HL-60 (cell line): ENCODE measurements at regions not wholly inside any gene's neighbourhood (a gene's known extent, or its start where the extent isn't known, plus 50 kb on each side); places are given as distances from the start of the nearest gene placed in this dataset.

Experiments
- DNase-seq, 2 experiments: peaks; one replicate each; pipeline ENCODE4 v3.0.0-alpha.2; 2010 to 2020; ENCODE audit warnings: low read depth in 1 of 2, low spot score in 1 of 2
- H3K27ac ChIP-seq: fragments of 250-450 bp; sonication (Bioruptor Pico); replicated peaks from 2 replicates; pipeline ENCODE4 v1.5.1; 2020; ENCODE audit warnings: mild to moderate bottlenecking, moderate library complexity
- H3K27me3 ChIP-seq: fragments of 250-450 bp; sonication (Bioruptor Pico); 2 replicates; pipeline ENCODE4 v1.5.1; 2021; ENCODE audit warnings: mild to moderate bottlenecking, moderate library complexity; ENCODE audit not compliant: insufficient read depth, poor library complexity, severe bottlenecking
- H3K4me3 ChIP-seq: replicated peaks from 2 replicates; pipeline ENCODE4 v1.5.1; 2011; ENCODE audit warnings: mild to moderate bottlenecking, control low read depth, low read length; ENCODE audit not compliant: insufficient read depth
- GABPA ChIP-seq: IDR thresholded peaks from 2 replicates; pipeline ENCODE4 v1.6.1; 2012; ENCODE audit warnings: low read depth
- POLR2AphosphoS5 ChIP-seq: IDR thresholded peaks from 2 replicates; pipeline ENCODE4 v1.6.1; 2012; ENCODE audit warnings: low read depth
- SPI1 ChIP-seq: IDR thresholded peaks from 2 replicates; pipeline ENCODE4 v1.6.1; 2012; ENCODE audit warnings: low read depth, mild to moderate bottlenecking, borderline replicate concordance
- TF ChIP-seq, protein P1 (sequence below): IDR thresholded peaks from 2 replicates; pipeline ENCODE4 v1.6.1; 2012; ENCODE audit warnings: low read depth; ENCODE audit not compliant: insufficient replicate concordance
- TF ChIP-seq, protein P2 (sequence below): IDR thresholded peaks from one replicate; pipeline ENCODE4 v1.5.1; 2011; ENCODE audit warnings: low read length, control low read depth, inconsistent platforms; ENCODE audit not compliant: insufficient read depth

DNA sequence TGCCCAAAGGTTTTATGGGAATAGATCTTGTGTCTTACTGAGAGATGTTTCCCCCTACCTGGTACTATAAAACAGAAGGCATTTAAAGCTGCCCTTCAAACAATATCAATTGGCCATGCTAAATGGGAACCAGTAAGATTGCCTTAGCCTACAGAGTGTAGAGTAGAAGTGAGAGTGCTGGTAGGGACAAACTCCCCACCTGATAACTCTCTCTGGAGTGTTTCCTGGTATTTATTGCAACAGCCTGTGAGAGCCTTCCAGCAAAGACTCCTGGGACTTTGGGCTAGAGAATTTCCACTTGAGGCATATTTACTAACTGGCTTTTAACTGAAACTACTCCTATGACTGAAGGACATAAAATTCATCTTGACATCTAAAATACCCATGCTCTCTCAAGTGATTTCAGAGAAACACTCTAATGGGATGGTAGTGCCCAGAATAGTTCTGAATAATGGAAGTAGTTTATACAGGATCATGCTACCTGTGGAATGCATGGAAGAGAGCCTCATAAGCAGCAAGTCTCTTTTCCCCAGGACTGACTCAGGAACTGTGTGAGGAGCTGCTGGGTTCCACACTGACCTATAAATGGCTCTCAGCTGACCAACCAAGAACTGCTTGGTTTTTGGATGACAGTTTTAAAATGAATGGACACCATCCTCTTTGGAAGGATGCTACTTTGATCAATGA, 132.7 kb upstream of the SLITRK5 start:
- no peak overlapping the region for H3K4me3 ChIP-seq
- DNase-seq, result no peak
- no peaks in the 10 kb centered on the region for H3K27me3 ChIP-seq
- no peak overlapping the region for H3K27ac ChIP-seq
- TF ChIP-seq POLR2AphosphoS5, result no peak
- TF ChIP-seq, protein P1, sequence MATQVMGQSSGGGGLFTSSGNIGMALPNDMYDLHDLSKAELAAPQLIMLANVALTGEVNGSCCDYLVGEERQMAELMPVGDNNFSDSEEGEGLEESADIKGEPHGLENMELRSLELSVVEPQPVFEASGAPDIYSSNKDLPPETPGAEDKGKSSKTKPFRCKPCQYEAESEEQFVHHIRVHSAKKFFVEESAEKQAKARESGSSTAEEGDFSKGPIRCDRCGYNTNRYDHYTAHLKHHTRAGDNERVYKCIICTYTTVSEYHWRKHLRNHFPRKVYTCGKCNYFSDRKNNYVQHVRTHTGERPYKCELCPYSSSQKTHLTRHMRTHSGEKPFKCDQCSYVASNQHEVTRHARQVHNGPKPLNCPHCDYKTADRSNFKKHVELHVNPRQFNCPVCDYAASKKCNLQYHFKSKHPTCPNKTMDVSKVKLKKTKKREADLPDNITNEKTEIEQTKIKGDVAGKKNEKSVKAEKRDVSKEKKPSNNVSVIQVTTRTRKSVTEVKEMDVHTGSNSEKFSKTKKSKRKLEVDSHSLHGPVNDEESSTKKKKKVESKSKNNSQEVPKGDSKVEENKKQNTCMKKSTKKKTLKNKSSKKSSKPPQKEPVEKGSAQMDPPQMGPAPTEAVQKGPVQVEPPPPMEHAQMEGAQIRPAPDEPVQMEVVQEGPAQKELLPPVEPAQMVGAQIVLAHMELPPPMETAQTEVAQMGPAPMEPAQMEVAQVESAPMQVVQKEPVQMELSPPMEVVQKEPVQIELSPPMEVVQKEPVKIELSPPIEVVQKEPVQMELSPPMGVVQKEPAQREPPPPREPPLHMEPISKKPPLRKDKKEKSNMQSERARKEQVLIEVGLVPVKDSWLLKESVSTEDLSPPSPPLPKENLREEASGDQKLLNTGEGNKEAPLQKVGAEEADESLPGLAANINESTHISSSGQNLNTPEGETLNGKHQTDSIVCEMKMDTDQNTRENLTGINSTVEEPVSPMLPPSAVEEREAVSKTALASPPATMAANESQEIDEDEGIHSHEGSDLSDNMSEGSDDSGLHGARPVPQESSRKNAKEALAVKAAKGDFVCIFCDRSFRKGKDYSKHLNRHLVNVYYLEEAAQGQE, result no peak
- TF ChIP-seq, protein P2, sequence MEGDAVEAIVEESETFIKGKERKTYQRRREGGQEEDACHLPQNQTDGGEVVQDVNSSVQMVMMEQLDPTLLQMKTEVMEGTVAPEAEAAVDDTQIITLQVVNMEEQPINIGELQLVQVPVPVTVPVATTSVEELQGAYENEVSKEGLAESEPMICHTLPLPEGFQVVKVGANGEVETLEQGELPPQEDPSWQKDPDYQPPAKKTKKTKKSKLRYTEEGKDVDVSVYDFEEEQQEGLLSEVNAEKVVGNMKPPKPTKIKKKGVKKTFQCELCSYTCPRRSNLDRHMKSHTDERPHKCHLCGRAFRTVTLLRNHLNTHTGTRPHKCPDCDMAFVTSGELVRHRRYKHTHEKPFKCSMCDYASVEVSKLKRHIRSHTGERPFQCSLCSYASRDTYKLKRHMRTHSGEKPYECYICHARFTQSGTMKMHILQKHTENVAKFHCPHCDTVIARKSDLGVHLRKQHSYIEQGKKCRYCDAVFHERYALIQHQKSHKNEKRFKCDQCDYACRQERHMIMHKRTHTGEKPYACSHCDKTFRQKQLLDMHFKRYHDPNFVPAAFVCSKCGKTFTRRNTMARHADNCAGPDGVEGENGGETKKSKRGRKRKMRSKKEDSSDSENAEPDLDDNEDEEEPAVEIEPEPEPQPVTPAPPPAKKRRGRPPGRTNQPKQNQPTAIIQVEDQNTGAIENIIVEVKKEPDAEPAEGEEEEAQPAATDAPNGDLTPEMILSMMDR, result no peak
- TF ChIP-seq GABPA, result no peak
- TF ChIP-seq SPI1, result no peak

DNA sequence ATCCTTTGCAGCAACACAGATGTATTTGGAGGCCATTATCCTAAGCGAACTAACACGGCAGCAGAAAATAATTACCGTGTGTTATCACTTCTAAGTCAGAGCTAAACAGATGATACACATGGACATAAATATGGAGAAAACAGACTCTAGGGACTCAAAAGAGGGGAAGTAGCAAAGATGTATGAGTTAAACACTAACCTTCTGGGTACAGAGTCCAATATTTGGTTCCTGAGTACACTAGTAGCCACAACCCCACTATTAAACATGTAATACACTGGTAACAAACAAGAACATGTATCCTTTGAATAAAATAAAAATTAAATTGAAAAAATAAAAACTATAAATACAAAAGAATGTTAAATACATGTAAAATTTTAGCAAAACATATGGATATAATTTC, 118.0 kb upstream of the SLITRK5 start:
- Histone ChIP-seq H3K27me3 (no peaks in the 10 kb centered on the region), H3K27ac (no peak overlapping the region), H3K4me3 (no peak overlapping the region)
- no peak for DNase-seq
- TF ChIP-seq, protein P2, result no peak
- no peak for TF ChIP-seq SPI1
- no peak for TF ChIP-seq POLR2AphosphoS5
- TF ChIP-seq, protein P1, result no peak
- no peak for TF ChIP-seq GABPA

DNA sequence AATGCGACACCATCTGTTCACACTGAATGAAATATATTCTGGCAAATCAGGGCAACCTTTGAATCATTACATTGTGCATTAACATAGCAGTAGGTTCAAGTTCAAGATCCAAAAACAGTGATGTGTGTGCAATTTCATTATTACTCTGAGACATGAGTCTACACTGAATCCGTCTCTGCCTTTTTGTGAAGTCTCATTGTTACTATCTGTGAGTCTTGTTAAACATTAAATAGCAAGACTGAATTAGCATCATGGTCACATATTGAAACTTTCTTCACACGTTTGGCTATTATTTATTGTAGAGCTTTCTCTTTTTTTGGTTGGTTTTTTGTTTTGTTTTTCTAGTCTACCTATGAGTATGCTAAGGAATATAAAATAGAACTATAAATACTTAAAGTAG, 117.1 kb upstream of the SLITRK5 start:
- Histone ChIP-seq H3K27me3 (no peaks in the 10 kb centered on the region), H3K27ac (no peak overlapping the region), H3K4me3 (no peak overlapping the region)
- no peak for DNase-seq
- TF ChIP-seq, protein P1, result no peak
